SKM-1 (cell line): ENCODE measurements at regions not wholly inside any gene's neighbourhood (a gene's known extent, or its start where the extent isn't known, plus 50 kb on each side); places are given as distances from the start of the nearest gene placed in this dataset.

Experiments used
- DNase-seq: peaks from one replicate; lab custom pipeline; 2025; ENCODE audit not compliant: unreplicated experiment; lab: John Stamatoyannopoulos, UW

- no peak for DNase-seq
These were observed 274.8 kb downstream of the SS18 start for GRCh38 chr18:25815659-25816058.

- DNase-seq: no peak
These were observed 275.5 kb downstream of the SS18 start for GRCh38 chr18:25814841-25815458.

- DNase-seq: no peak
These were observed 277.3 kb downstream of the SS18 start for GRCh38 chr18:25813110-25813509.

GRCh38 chr18:25810736-25811135 is 279.7 kb downstream of the SS18 start:
- DNase-seq: no peak

GRCh38 chr18:25805939-25806338 is 284.5 kb downstream of the SS18 start:
- no peak for DNase-seq

- DNase-seq: no peak
These were observed 285.1 kb downstream of the SS18 start for GRCh38 chr18:25805323-25805722.

- DNase-seq: no peak
These were observed 291.2 kb downstream of the SS18 start for GRCh38 chr18:25799231-25799630.

- no peak for DNase-seq
These were observed 292.4 kb downstream of the SS18 start for GRCh38 chr18:25798046-25798445.

GRCh38 chr18:25795213-25795612 is 295.2 kb downstream of the SS18 start:
- no peak for DNase-seq

GRCh38 chr18:25787276-25787675 is 303.1 kb downstream of the SS18 start:
- DNase-seq: no peak

GRCh38 chr18:25786758-25787157 is 303.7 kb downstream of the SS18 start:
- DNase-seq: no peak

- no peak for DNase-seq
These were observed 310.3 kb downstream of the SS18 start for GRCh38 chr18:25780105-25780504.

GRCh38 chr18:25771796-25772195 is 318.6 kb downstream of the SS18 start:
- DNase-seq: no peak

- no peak for DNase-seq
These were observed 325.6 kb downstream of the SS18 start for GRCh38 chr18:25764777-25765176.

GRCh38 chr18:25759111-25759510 is 331.3 kb downstream of the SS18 start:
- DNase-seq: no peak

- no peak for DNase-seq
These were observed 346.7 kb downstream of the SS18 start for GRCh38 chr18:25743646-25744151.

GRCh38 chr18:25739376-25739775 is 351.0 kb downstream of the SS18 start:
- DNase-seq: no peak

GRCh38 chr18:25737710-25738311 is 352.6 kb downstream of the SS18 start:
- no peak for DNase-seq

- no peak for DNase-seq
These were observed 353.9 kb downstream of the SS18 start for GRCh38 chr18:25736516-25736915.

GRCh38 chr18:25735459-25735858 is 355.0 kb downstream of the SS18 start:
- no peak for DNase-seq

- DNase-seq: no peak
These were observed 356.1 kb downstream of the SS18 start for GRCh38 chr18:25734336-25734735.

- DNase-seq: no peak
These were observed 357.6 kb downstream of the SS18 start for GRCh38 chr18:25732862-25733261.

- DNase-seq: no peak
These were observed 361.3 kb downstream of the SS18 start for GRCh38 chr18:25729072-25729471.
